BJ (cell line): ENCODE measurements at regions not wholly inside any gene's neighbourhood (a gene's known extent, or its start where the extent isn't known, plus 50 kb on each side); places are given as distances from the start of the nearest gene placed in this dataset.

ENCODE experiments used
- CTCF ChIA-PET: fragments of 350-600 bp; formaldehyde crosslinking; extraction: SDS; loops from one replicate; lab custom pipeline; 2021; ENCODE audit warnings: antibody characterized with exemption, inconsistent platforms; lab: Yijun Ruan, JAX
- POLR2A ChIA-PET: fragments of 300-600 bp; sonication (Branson Sonifier 250); formaldehyde crosslinking; extraction: SDS; loops from one replicate; lab custom pipeline; 2021; ENCODE audit warnings: antibody characterized with exemption; lab: Charles Lee
- DNase-seq: peaks from one replicate; pipeline ENCODE4 v3.0.0-alpha.2; 2011; ENCODE audit warnings: low read depth
- H3K27me3 ChIP-seq: 2 replicates; pipeline ENCODE4 v1.6.0; 2011; ENCODE audit warnings: low read length; ENCODE audit not compliant: control insufficient read depth, insufficient read depth
- H3K36me3 ChIP-seq: 2 replicates; pipeline ENCODE4 v1.5.1; 2011; ENCODE audit warnings: low read length; ENCODE audit not compliant: control insufficient read depth, insufficient read depth
- H3K4me3 ChIP-seq: 2 replicates; pipeline ENCODE4 v1.5.1; 2011; ENCODE audit warnings: low read depth, mild to moderate bottlenecking, control low read depth, low read length
- TF ChIP-seq, protein P1 (sequence below): IDR thresholded peaks from 2 replicates; pipeline ENCODE4 v1.5.1; 2011; ENCODE audit warnings: low read depth, mild to moderate bottlenecking, control low read depth, inconsistent platforms, low read length, moderate library complexity; ENCODE audit not compliant: insufficient read depth

GRCh38 chr6:53216301-53216700 is 67.7 kb upstream of the GCM1 start:
- Histone ChIP-seq H3K27me3 (no peaks in the 10 kb centered on the region), H3K4me3 (no peak overlapping the region), H3K36me3 (no peaks in the 10 kb centered on the region)
- ChIA-PET POLR2A (no interaction called here), CTCF (no interaction called here)
- DNase-seq: no peak
- TF ChIP-seq, protein P1, sequence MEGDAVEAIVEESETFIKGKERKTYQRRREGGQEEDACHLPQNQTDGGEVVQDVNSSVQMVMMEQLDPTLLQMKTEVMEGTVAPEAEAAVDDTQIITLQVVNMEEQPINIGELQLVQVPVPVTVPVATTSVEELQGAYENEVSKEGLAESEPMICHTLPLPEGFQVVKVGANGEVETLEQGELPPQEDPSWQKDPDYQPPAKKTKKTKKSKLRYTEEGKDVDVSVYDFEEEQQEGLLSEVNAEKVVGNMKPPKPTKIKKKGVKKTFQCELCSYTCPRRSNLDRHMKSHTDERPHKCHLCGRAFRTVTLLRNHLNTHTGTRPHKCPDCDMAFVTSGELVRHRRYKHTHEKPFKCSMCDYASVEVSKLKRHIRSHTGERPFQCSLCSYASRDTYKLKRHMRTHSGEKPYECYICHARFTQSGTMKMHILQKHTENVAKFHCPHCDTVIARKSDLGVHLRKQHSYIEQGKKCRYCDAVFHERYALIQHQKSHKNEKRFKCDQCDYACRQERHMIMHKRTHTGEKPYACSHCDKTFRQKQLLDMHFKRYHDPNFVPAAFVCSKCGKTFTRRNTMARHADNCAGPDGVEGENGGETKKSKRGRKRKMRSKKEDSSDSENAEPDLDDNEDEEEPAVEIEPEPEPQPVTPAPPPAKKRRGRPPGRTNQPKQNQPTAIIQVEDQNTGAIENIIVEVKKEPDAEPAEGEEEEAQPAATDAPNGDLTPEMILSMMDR: no peak

DNA sequence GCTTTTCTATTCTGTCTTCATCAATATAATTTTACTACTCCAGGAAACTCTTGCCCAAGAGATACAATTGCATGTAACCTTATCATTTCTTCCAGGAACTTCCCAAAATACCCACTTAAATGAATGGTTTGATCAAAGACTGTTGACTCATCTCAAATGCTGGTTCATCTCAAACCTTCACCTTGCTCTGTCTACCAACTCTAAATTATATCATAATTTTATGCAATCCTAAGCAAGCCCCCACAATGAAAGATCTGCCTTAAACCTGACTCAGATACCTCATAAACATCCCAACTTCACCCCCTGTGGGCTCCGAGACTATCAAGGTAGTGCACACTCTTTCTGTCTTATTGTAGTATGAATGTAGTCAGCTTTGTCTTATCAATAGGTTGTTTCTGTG is 65.5 kb upstream of the GCM1 start:
- H3K27me3 ChIP-seq: no peaks in the 10 kb centered on the region
- H3K36me3 ChIP-seq: no peaks in the 10 kb centered on the region
- ChIA-PET CTCF (interaction anchor here (1.4 kb wide), 1 partner anchor 10 kb away, joined by 4 read pairs; no protein-coding TSS in a partner anchor), POLR2A (no interaction called here)
- H3K4me3 ChIP-seq: no peak overlapping the region
- no peak for DNase-seq
- TF ChIP-seq, protein P1: no peak

DNA sequence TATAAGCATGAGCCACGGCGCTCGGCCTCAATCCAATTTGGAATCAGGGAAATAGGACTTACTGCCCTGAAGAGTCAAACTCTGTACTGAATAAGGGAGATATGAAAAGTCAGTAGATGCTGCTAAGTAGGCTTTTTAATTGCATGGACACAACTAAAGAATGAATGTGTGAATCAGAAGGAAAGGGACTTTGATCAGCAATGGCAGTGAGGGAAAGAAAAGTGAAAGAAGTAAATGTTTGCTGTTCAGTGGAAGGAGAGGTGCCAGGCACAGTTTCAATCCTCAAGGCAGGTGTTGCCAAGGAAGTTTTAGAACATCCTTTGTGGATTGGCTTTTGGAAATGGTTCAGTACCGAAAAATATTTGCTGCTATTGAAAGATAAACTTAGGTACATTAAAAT is 62.2 kb upstream of the GCM1 start:
- H3K27me3 ChIP-seq: no peaks in the 10 kb centered on the region; the same call in 1 of the 2 replicates
- H3K36me3 ChIP-seq: no peaks in the 10 kb centered on the region
- ChIA-PET POLR2A (no interaction called here), CTCF (interaction anchor here (0.6 kb wide), 1 partner anchor 281 kb away, joined by 3 read pairs; no protein-coding TSS in a partner anchor)
- DNase-seq: no peak
- TF ChIP-seq, protein P1: no peak
- no peak overlapping the region for H3K4me3 ChIP-seq

GRCh38 chr6:53209681-53210080 is 61.0 kb upstream of the GCM1 start:
- Histone ChIP-seq H3K36me3 (no peaks in the 10 kb centered on the region), H3K4me3 (no peak overlapping the region), H3K27me3 (no peaks in the 10 kb centered on the region; the same call in 1 of the 2 replicates)
- ChIA-PET POLR2A (no interaction called here), CTCF (no interaction called here)
- DNase-seq: no peak
- TF ChIP-seq, protein P1: no peak

DNA sequence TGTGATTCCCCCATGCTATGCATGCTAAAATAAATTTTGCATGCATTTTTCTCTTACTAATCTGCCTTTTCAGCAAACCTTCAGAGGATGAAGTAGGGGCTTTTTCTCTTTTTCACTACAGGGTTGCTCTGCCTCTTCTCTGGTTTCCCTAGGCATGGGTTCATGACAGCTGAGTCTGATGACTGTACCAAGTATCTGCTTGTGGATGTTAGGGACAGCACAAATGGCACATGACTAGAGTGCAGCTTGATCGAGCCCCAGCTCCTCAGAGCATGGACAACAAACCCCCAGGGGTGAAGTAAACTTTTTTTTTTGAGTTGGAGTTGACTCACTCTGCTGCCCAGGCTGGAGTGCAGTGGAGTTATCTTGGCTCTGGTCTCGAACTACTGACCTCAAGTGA is 57.1 kb upstream of the GCM1 start:
- ChIA-PET CTCF (no interaction called here), POLR2A (no interaction called here)
- Histone ChIP-seq H3K36me3 (no peaks in the 10 kb centered on the region), H3K4me3 (no peak overlapping the region), H3K27me3 (peaks cover 3% of the 10 kb centered on the region)
- DNase-seq: no peak
- TF ChIP-seq, protein P1: no peak
